ENCODE measurements at regions not wholly inside any gene's neighbourhood (a gene's known extent, or its start where the extent isn't known, plus 50 kb on each side); places are given as distances from the start of the nearest gene placed in this dataset.

DNA sequence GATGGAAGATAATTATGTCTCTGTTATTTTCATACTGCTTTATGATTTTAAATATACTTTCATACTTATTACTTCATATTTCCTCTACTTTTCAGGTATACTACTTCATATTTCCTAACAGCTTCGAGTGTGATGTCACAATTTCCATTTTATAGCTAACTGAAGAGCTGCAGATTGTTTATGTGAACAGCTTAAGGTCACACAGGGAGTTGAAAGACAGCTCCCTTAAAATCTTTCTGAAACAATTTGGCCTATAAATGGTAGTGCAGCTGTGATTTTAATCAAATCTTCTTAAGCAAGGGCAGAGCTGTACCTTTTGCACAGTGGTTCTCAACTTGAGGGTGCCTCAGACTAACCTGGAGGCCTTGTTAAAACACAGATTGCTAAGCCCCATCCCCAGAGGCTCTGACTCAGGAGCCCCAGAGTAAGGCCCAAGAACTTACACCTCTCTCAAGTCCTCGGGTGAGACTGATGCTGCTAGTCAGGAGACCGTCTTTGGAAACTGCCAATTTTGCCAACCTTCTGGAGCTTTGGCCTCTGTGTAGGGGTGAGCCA is 347.0 kb upstream of the HSF2 start:
- no peak for DNase-seq (ENCODE audit: low read depth in 2 of 2)

GRCh38 chr6:122059918-122060317 is 339.5 kb upstream of the HSF2 start:
- DNase-seq (ENCODE audit: low read depth in 2 of 2), result no peak

DNA sequence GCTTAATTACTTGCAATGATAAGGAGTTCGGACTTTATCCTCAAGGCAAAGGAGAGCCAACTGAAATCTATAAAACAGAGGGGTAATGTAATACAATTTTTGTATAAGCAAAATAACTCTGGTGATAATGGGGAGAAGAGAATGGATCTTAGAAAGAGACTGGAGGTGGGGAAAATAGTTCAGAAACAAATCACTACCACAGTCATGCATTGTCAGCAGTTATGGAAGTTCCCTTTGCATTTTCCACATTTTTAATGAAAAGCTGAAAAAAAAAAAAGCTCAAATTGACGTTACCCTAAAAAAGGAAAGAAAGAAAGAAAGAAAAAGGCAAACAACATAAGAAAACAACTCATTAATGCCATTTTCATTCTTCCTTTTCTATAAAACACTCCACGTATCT is 337.6 kb upstream of the HSF2 start:
- no peak for DNase-seq (ENCODE audit: low read depth in 2 of 2)

DNA sequence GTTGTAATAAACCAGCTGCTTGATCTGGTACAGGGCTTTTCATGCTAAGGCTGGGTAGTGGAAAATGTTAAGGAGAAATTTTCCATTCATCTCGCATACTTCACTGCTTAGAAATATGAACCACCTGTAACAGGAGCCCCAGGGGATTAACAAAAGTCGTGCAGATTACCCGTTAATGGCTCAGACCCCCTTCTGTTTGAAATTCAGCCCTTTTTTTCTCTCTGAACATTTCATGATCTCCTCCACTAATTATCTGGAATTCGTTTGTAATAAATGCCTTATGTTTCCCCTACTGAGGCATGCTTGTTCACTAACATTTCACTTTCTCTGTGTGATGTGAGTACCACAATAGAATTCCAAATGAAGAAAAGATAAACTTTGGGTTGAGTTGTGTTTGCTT is 336.4 kb upstream of the HSF2 start:
- DNase-seq (ENCODE audit: low read depth in 2 of 2), result no peak

DNA sequence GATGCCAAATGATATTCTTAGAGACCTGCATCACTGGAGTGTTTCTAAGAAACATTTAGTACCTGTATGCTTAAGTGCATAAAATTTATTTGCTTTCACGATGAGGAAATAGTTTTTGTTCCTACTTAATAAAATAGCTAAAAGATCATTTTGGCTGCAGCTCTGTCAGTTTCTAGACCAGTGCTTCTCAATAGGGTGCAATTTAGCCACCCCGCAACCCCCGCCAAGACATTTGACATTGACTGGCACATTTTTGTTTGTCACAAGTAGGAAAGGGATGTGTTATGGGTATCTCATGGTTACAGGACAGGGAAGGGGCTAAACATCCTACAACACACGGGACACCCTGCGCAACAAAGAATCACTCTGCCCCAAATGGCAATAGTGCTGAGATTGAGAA is 335.7 kb upstream of the HSF2 start:
- DNase-seq (ENCODE audit: low read depth in 2 of 2), result no peak

DNA sequence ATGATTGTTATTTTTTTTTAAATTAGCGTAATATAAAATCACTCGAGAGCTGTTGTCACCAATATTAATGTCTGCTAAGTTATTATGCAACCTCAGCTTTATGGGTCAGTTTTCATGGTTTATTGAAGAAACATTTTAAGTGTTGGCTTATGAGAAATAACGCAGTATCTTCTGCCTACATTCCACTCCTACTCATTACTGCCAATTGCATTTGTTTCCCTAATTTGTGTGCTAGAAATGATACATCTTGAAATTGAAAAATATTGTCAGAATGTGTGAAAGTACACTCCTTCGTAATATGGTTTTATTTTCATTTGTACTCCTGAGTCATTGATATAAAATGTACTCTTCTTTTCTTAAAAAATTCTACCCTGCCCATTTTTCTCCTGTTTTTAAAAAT is 333.3 kb upstream of the HSF2 start:
- DNase-seq (ENCODE audit: low read depth in 2 of 2), result no peak

DNA sequence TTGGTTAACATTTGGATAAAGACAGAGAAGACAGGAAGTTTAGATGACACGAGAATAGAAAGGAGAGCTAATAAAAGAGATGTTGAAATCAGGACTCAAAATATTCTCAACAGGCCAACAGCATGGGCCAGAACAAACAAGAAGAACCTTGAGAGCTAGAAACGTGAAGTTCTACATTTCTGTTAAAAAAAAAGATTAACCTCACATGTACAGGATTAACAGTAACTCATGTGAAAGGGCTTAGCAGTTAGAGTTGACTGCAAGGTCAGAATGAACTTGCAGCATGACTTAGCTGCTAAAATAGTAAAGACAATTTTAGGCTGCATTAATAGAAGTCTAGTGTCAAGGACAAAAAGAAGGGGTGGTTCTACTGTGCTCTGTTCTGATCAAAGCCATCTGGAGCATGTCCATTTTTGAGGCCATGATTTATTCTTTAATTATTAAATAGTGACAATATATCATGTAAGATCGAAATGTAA is 331.1 kb upstream of the HSF2 start:
- no peak for DNase-seq (ENCODE audit: low read depth in 2 of 2)

- no peak for DNase-seq (ENCODE audit: low read depth in 2 of 2)
Measured at GRCh38 chr6:122069932-122070331, 329.5 kb upstream of the HSF2 start.

GRCh38 chr6:122072014-122072647 is 327.3 kb upstream of the HSF2 start:
- DNase-seq (ENCODE audit: low read depth in 2 of 2), result no peak

DNA sequence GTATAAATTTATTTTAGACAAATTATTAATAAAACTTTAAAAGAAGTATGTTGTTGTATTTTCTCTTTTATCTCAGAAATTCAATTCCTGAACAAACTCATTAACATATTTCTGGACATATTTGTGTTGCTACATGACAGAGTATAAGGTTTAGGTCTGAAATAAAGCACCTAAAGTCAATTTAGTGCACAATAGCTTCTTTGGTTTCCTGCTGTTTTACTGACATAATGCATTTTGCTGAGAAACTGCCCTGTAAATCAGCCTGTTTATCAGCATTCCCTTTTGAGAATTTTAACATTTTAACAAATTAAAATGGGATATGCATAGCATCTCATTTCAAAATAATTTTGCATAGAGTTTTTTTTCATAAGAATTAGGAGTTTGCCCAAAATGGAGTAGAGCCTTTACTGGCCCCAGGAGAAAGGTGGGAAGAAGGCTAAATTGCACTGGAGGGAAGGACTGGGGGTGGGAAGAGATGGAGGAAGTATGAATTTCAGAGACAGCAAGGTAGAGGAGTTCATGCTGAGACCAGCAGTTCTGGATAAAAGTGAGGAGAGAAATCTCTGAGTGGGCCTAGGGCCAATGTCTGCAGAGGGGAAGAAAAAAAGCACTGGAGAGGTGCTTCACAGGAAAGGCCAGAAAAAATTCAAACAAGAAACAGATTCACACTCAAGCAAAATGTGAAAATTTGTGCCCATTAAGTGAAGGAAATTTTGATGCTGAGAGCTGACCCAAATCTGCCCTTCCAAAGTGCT is 324.2 kb upstream of the HSF2 start:
- no peak for DNase-seq (ENCODE audit: low read depth in 2 of 2)

GRCh38 chr6:122075917-122076316 is 323.5 kb upstream of the HSF2 start:
- no peak for DNase-seq (ENCODE audit: low read depth in 2 of 2)

DNA sequence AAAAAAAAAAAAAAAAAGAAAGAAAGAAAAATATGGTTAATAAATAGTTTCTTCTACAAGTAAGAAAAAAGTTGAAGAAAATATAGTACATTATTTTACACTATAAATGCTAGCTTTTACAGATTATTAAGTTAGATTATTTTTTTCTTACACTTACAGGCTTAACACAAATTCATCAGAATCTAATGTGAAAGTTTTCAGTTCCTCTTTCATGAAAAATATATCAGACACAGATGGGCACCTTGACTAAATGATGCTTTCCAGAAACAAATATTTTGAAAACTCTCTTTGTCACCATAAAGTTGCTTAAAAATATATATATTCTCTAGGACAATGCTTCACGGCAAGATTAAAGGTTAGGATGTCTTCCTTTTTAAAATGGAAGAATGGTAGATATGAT is 321.8 kb upstream of the HSF2 start:
- DNase-seq (ENCODE audit: low read depth in 2 of 2), result no peak

DNA sequence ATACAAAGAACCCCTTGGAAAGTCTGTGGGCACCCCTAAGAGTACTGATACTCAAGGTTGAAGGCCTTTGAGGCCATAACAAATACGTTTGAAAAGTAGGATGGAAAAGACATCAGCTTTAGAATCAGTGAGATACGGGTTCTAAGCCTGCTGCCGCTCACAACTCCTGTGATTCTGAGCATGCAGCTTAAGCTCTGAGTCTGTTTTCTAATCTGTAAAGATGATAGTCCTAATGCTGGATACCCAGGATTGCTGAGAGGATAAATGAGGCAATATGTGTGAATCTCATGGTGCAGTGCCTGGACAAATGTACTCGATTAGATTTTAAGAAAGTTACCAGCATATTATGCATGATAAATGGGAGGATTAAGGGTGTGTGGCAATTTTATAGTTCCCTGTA is 321.0 kb upstream of the HSF2 start:
- DNase-seq (ENCODE audit: low read depth in 2 of 2), result no peak

DNA sequence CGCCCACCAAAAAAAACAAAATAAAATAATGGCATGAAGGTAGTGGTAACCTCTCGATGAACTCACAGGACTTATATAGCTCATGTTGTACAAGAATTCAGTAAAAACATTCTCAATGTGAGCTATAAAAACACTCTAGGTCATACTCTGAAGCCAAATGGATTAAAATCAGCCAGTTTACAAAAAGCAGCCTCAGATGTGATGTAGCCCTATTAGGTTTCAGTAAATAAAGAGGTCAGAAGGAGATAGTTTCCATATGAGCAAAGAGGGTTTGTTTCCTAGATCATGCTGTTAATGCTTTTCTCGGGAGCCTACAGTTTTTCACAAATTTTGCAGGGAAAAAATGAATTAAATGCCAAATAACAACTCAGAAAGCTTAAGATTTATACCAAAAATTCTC is 319.5 kb upstream of the HSF2 start:
- no peak for DNase-seq (ENCODE audit: low read depth in 2 of 2)

DNA sequence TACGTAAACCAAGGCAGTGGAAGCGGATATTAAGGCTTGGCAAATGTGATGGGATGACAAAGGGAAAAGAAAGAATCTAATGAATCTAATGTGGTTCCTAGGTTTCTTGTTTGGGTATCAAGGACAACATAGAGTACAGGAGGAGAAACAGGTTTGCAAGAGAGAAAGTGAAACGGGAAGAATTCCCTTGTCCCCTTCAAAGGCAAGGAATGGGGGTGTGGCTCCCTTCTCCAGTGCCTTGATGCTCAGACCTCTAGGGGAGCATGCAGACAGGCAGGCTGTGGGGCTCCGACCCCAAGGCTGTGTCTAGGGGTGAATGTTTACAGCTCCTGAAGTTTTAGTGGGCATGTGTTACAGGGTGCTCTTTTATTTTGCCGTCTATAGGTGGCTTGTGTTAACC is 317.5 kb upstream of the HSF2 start:
- no peak for DNase-seq (ENCODE audit: low read depth in 2 of 2)

DNA sequence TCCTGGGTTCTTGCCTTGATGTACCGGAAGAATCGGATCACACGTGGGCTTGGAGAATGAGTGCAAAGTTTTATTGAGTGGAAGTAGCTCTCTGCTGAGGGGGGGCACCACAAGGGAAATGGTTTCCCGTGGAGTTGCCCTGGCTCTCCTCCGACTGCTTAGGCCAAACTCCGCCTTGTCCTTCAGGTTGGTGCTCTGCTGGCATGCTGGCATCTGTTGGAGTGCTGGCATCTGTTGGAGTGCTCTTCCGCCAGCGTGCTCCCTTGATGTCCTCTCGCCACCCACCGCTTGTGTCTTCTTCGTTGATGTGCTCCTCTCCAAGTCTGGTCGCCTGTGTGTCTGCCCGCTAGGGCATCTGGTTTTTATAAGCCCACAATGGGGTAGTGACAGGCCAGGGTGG is 317.1 kb upstream of the HSF2 start:
- no peak for DNase-seq (ENCODE audit: low read depth in 2 of 2)

GRCh38 chr6:122092366-122092765 is 307.1 kb upstream of the HSF2 start:
- no peak for DNase-seq (ENCODE audit: low read depth in 2 of 2)

DNA sequence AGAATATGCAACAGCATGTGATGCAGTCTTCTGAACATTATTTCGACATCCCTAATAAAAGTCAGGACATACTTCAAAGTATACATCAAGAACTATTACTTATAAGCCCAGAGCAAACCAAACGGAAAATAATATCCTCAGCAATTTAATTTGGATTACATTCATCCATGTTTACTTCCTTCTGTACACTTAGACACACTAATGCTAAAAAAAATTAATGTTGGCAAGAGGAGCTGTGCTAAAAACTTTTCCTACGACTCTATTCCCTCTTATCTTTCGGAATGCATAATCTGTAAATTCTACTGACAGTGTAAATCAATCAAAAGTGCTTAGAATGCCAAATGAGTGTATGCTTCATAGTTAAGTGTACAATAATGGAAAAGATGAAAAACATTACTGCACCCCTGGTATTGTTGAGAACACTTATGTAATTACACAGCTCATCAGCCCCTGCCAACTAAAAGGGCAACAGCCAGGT is 301.2 kb upstream of the HSF2 start:
- no peak for DNase-seq (ENCODE audit: low read depth in 2 of 2)

- no peak for DNase-seq (ENCODE audit: low read depth in 2 of 2)
Measured at GRCh38 chr6:122102026-122102425, 297.4 kb upstream of the HSF2 start.

DNA sequence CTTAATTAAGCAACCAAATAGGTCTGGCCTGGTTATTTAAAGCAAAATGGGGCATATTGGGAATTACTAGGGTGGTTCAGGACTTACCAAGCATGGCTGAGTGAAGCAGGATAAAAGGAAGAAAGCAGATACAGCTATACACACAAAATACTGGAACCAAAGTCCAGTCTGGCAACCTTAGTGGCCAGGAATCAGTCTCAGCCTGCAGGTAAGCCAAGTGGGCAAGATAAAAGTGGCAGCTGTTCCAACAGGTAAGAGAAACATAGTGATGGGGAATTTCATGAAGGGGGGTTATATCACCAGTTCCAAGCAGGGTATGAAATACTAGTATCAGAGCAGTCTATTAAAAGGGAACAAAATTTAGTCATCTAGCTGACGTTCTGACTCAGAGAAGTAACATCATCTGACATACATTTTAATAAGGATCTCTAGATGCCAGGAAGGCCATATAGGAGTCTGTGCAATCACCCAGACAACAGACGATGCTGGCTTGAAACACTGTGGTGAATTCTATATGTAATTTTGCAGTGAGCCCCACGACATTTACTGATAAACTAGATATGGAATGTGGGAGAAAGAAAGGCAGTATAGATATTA is 292.1 kb upstream of the HSF2 start:
- no peak for DNase-seq (ENCODE audit: low read depth in 2 of 2)

- DNase-seq (ENCODE audit: low read depth in 2 of 2), result no peak
Measured at GRCh38 chr6:122109075-122109474, 290.4 kb upstream of the HSF2 start.

DNA sequence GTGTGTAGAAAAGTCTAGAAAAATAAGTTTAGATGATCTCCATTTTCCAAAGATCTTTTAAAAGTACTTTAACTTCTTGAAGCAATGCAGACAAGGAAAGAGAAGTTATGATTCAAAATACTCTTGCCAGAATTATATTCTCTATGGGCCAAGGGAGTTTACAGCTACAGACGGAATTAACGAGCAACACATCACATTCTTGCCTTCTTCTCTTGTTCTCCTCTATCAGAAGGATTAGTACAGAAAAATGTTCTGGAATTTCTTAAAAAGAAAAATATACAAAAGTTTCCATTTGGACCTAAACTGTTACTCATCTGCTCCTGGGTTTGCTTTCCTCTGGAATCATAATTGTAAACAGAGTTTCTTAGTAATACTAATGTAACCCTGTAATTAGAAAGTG is 284.7 kb upstream of the HSF2 start:
- DNase-seq (ENCODE audit: low read depth in 2 of 2), result no peak

Data from fibroblast of skin of left biceps (primary cell).